ENCODE measurements at regions not wholly inside any gene's neighbourhood (a gene's known extent, or its start where the extent isn't known, plus 50 kb on each side); places are given as distances from the start of the nearest gene placed in this dataset.

DNA sequence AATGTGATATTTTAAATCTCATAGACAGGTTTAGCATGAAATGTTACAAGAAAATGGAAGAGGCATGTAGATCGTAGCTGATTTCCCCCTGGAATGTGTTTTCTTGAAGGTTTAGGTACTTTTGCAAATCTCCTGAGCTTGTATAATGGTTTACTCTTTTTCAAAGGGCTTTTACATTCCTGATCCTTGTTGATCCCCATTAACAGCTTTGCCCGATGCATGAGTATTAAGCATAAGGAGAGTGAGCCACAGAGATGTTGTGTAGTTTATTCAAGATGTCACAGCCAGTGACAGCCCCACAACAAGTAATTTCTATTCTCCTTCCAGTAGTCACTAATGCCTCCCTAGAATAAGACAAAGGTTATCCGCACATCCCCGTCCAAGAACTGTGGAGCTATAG lies 103.7 kb downstream of the SKIDA1 start:
- TF ChIP-seq, protein P1, sequence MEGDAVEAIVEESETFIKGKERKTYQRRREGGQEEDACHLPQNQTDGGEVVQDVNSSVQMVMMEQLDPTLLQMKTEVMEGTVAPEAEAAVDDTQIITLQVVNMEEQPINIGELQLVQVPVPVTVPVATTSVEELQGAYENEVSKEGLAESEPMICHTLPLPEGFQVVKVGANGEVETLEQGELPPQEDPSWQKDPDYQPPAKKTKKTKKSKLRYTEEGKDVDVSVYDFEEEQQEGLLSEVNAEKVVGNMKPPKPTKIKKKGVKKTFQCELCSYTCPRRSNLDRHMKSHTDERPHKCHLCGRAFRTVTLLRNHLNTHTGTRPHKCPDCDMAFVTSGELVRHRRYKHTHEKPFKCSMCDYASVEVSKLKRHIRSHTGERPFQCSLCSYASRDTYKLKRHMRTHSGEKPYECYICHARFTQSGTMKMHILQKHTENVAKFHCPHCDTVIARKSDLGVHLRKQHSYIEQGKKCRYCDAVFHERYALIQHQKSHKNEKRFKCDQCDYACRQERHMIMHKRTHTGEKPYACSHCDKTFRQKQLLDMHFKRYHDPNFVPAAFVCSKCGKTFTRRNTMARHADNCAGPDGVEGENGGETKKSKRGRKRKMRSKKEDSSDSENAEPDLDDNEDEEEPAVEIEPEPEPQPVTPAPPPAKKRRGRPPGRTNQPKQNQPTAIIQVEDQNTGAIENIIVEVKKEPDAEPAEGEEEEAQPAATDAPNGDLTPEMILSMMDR (IDR thresholded peaks at IDR 0.05) = no peak
- no peak for TF ChIP-seq POLR2A (IDR thresholded peaks at IDR 0.05)
